ENCODE measurements at regions not wholly inside any gene's neighbourhood (a gene's known extent, or its start where the extent isn't known, plus 50 kb on each side); places are given as distances from the start of the nearest gene placed in this dataset.

- H3K27ac ChIP-seq (ENCODE audit: low read length), result no peak overlapping the region
- TF ChIP-seq POLR2AphosphoS5 (IDR thresholded peaks at IDR 0.05; ENCODE audit: low read depth, low read length), result no peak
- TF ChIP-seq REST (IDR thresholded peaks at IDR 0.05; ENCODE audit: insufficient read depth in 1 of 2, low read depth in 2 of 2, low read length in 1 of 2), result no peak
- TF ChIP-seq CTCF (IDR thresholded peaks at IDR 0.05), result no peak
- TF ChIP-seq SIN3A (IDR thresholded peaks at IDR 0.05; ENCODE audit: borderline replicate concordance, insufficient read depth, low read depth, low read length), result no peak
- TF ChIP-seq TCF7L2 (IDR thresholded peaks at IDR 0.05; ENCODE audit: low read depth, low read length), result no peak
- intact Hi-C loops (cut with micrococcal nuclease; ENCODE audit: unreplicated experiment), result no loop called here
- in situ Hi-C loops (cut with HindIII; ENCODE audit: low pct_unique_long_range_greater_than_20kb, low sequenced_read_pairs), result no loop called here
- ATAC-seq (no peak), DNase-seq (ENCODE audit: low read depth, low spot score) (no peak)
- H3K27me3 ChIP-seq (ENCODE audit: control insufficient read depth, insufficient read depth, low read length), result no peaks in the 10 kb centered on the region
- no peaks in the 10 kb centered on the region for H3K36me3 ChIP-seq (ENCODE audit: control insufficient read depth, insufficient read depth, low read length)
- ChIA-PET CTCF (no interaction called here), POLR2A (no interaction called here)
- H3K9me3 ChIP-seq (ENCODE audit: control insufficient read depth, insufficient read depth, low read depth, low read length), result no peaks in the 10 kb centered on the region
- H3K4me3 ChIP-seq (ENCODE audit: low read depth in 2 of 2, low read length in 2 of 2), result no peak overlapping the region
- no peaks in the 10 kb centered on the region for H3K4me1 ChIP-seq (ENCODE audit: control insufficient read depth, insufficient read depth, low read length)
- BruUV-seq (replicated peaks), result no TSS peak
Observed at GRCh38 chr6:104595311-104595820, 264.4 kb downstream of the HACE1 start.

- ChIA-PET CTCF (interaction anchor here (0.5 kb wide), 1 partner anchor 198 kb away, joined by 4 read pairs; no protein-coding TSS in a partner anchor), POLR2A (no interaction called here)
- DNase-seq (ENCODE audit: low read depth, low spot score), result no peak
- intact Hi-C loops (cut with micrococcal nuclease; ENCODE audit: unreplicated experiment), result no loop called here
- H3K4me1 ChIP-seq (ENCODE audit: control insufficient read depth, insufficient read depth, low read length), result no peaks in the 10 kb centered on the region
- H3K36me3 ChIP-seq (ENCODE audit: control insufficient read depth, insufficient read depth, low read length), result no peaks in the 10 kb centered on the region
- no peaks in the 10 kb centered on the region for H3K27me3 ChIP-seq (ENCODE audit: control insufficient read depth, insufficient read depth, low read length)
- TF ChIP-seq CTCF (IDR thresholded peaks at IDR 0.05) (no peak), SIN3A (IDR thresholded peaks at IDR 0.05; ENCODE audit: borderline replicate concordance, insufficient read depth, low read depth, low read length) (no peak), TCF7L2 (IDR thresholded peaks at IDR 0.05; ENCODE audit: low read depth, low read length) (no peak), REST (IDR thresholded peaks at IDR 0.05; ENCODE audit: insufficient read depth in 1 of 2, low read depth in 2 of 2, low read length in 1 of 2) (no peak), POLR2AphosphoS5 (IDR thresholded peaks at IDR 0.05; ENCODE audit: low read depth, low read length) (no peak)
- no peak overlapping the region for H3K4me3 ChIP-seq (ENCODE audit: low read depth in 2 of 2, low read length in 2 of 2)
- no TSS peak for BruUV-seq (replicated peaks)
- H3K27ac ChIP-seq (ENCODE audit: low read length), result no peak overlapping the region
- no peaks in the 10 kb centered on the region for H3K9me3 ChIP-seq (ENCODE audit: control insufficient read depth, insufficient read depth, low read depth, low read length)
- in situ Hi-C loops (cut with HindIII; ENCODE audit: low pct_unique_long_range_greater_than_20kb, low sequenced_read_pairs), result no loop called here
- no peak for ATAC-seq
Observed at GRCh38 chr6:104591573-104592334, 268.0 kb downstream of the HACE1 start.

Data from Panc1 (cell line).